NCI-H2107 treated with DMSO at 0.1 percent for 48 hours (cell line): ENCODE measurements at regions not wholly inside any gene's neighbourhood (a gene's known extent, or its start where the extent isn't known, plus 50 kb on each side); places are given as distances from the start of the nearest gene placed in this dataset.
"Not testable (repeated sequence)": the region's sequence is repeated elsewhere in the genome, so short reads cannot be mapped to it uniquely, and the experiment has no call there.

Experiments used
- DNase-seq: peaks from one replicate; lab custom pipeline; 2025; ENCODE audit not compliant: unreplicated experiment; lab: John Stamatoyannopoulos, UW

GRCh38 chr1:58256041-58256440 lies 290.5 kb downstream of the OMA1 start:
- no peak for DNase-seq

- no peak for DNase-seq
Measured at GRCh38 chr1:58255192-58255591, 291.3 kb downstream of the OMA1 start.

DNA sequence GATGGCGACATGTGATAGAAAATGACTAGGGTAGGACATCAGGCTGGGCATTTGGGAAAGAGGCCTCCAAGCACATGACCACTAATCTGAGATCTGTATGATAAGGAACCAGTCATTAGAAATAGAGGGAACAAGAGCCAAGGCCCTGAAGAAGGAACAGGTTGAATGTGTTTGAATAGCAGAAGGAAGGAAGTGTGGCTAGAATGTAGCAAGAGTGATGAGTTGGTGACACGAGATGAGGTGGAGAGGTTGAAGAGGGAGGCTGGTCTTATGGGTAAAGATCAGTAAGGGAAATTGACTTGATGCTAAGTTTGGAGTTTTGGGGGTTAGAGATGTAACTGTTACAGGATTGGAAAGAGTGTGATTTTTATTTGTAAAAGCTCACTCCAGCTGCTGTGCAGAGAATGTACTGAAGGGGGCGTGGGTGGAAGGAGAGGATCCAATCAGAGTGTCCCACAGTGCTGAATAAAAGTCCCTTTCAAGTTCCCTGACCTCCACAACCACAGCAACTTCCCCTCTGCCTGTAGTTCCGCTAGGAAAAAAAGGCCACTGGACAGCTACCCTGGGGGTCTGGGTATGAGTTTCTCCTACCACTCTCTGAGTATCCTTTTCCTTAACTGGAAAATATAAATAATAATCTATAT lies 295.0 kb downstream of the OMA1 start:
- DNase-seq, result no peak

DNA sequence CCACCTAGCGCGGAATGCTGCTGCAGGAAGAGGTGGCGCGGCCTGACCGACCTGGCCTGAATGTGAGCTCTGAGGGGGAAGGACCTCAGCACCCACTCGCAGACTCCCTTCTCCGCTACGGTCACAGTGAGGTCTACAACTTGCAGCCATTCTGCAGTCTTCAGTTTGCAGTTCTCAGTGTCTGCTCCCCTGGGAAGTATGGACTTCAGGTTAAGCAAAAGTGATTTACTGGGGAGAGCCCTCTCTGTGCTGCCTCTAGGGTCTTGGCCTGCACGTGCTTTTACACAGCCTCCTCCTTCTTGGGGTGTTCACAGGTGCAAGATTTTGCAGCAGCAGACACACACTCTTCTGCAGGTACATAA lies 296.0 kb downstream of the OMA1 start:
- DNase-seq, result no peak

DNA sequence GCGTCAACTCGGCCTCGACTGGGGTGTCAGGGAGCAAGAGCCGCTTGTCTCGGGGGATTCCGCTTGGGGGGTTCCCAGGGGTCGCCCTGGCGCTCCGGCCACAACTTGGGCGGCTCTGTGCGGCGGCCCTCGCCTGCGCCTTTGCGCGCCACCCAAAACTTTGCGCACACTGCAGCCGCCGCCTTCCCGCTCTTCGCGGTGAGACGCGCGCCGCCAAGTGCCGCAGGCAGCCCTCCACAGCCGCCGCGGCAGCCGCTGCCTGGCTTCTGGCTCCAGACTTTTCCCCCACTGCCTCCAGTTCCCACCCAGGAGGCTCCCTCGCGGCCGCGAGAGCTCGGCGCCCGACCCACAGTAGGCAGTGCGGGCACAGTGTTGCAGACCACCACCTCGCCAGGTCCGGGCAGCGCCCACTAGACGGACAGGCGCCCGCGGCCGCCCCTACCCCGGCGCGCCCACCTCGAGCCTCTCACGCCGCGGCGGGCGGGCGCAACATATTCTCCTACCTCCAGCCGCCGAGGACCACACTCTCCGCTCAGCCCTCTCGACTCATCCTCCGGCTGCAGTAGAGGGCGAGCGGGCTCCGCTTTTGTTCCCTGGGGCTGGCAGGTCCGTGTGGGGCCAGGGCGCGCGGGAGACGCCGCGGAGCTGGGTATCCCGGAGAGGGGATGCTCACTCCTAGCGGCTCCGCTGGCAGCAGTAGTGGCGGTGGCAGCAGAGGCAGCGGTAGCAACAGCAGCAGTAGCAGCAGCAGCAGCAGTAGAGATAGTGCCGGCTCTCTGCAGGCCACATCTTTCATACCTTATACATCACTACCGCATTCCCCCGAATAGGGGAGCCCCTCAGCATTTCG lies 296.6 kb downstream of the OMA1 start:
- DNase-seq, result peak; percentile 11

- no peak for DNase-seq
Measured at GRCh38 chr1:58249388-58249736, 297.2 kb downstream of the OMA1 start.

- DNase-seq, result no peak
Measured at GRCh38 chr1:58248791-58249190, 297.7 kb downstream of the OMA1 start.

- DNase-seq, result no peak
Measured at GRCh38 chr1:58248072-58248471, 298.5 kb downstream of the OMA1 start.

- DNase-seq, result no peak
Measured at GRCh38 chr1:58246549-58246948, 300.0 kb downstream of the OMA1 start.

DNA sequence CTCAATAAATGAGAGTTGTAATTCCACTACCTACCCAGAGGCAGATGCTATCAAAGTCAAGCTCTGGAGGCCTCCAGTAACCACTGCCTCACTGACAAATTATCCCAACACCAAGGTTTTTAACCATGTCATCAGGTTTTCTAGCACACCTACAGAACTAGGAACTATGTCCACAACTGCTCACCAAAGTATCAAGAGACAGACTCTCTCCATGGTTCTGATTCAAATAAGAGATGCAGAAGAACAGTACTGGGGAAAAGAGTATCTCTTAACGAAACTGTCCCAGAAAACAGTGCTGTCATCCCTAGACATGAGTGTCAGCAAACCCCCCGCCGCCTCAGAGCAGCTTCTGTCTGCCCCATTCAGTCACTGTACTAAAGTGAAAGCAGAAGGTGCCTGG lies 301.7 kb downstream of the OMA1 start:
- DNase-seq, result no peak

- DNase-seq, result no peak
Measured at GRCh38 chr1:58238846-58239245, 307.7 kb downstream of the OMA1 start.

GRCh38 chr1:58233729-58234128 lies 312.8 kb downstream of the OMA1 start:
- no peak for DNase-seq

DNA sequence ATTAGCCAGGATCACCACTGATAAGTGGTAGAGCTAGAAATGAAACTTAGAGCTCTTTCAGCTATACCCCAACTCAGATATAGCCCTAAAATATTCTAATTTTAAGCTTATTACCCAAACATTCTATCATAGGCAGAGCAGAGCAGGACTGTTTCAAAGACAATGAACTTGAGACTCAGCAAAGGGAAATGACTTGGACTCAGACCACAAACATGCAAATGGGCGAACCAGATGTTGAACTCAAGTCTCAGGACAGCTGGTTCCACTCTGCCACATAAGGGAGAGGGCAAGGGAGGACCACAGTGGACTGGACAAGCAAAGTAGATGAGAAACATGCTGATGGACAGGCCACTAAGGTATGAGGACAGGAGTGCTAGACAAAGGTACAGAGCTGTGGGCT lies 315.3 kb downstream of the OMA1 start:
- DNase-seq, result no peak

DNA sequence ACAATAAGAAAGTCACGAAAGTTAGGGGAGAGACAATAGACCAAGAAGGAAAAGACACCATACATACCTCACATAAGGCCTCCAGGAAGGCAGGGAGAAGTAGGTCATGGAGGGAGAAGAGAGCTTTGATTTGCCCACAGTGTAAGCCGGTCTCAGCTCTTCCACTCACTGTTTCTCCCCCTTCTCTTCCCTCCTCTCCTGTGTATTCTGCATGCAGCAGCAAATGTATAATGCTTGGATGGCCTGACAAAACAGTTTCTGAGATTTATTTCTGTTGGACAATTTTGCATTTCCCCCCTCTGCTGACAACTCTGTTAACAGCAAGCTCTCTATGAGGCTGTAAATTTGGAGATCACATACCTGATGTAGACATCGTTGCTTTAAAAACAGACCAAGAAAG lies 318.9 kb downstream of the OMA1 start:
- DNase-seq, result no peak

- DNase-seq, result no peak
Measured at GRCh38 chr1:58223522-58223921, 323.0 kb downstream of the OMA1 start.

DNA sequence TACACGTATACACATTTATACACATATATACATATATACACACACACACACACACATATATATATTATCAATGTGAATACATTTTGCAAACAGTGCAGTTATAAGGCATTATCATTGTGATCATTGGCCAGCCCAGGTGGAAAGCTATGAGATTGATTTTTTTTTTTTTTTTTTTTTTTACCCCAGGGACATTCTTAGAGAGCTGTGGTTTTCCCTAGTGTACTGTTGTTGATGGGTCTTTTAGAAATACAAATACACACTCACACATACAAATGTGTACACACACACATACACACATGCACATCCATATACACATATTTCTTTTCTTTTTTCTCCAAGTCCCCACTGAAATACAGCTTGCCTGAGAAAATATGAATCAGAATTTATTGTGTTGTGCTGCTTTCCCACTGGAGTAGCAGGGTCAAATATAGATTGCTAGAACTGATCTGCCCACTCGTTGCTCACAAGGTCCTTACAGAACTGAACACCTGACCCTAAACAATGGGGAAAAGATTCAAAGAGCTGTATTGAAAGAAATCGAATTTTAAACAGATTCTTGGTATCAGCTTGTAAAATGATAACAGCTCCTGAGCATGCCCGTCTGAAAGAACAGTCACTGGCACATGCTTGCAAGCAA lies 325.6 kb downstream of the OMA1 start:
- DNase-seq, result peak; percentile 56

- not testable (repeated sequence) for DNase-seq
Measured at GRCh38 chr1:58216169-58216568, 330.4 kb downstream of the OMA1 start.

DNA sequence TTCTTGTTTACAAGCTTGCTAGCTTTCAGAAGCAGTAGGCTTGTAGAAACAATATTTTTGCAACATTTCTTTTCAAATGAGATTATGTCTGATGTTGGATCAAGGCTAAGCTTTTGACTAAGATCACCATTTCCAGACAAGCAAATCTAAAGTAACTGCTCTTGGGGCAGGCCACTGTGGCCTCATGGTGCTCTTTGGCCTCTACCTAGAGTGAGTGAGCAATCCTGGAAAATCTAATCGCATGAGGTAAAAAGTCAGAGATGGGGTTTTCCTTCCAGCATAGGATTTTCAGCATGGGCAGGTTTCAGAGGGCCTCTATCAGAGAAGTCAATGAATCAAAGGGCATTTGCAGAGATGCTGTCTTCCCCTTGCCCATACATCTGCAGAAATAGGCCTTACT lies 331.9 kb downstream of the OMA1 start:
- DNase-seq, result no peak

GRCh38 chr1:58211869-58212268 lies 334.7 kb downstream of the OMA1 start:
- DNase-seq, result no peak

DNA sequence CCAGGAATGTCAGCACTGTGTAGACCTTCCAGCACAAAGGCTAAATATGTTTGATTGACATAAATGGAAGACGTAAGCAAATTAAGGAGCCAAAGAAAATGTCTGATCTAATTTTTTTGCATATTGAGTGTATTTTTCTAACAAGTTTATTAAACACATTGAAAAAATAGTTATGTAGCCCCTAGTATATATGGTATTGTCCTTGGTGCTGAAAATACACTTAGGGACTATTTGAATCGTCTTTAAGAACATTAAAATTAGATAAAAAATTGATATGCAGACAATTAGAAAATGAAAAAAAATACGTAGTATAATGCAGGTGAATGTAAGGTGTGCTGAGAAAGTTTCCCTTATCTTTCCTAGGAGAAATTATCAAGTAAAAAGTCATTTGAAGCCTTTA lies 337.0 kb downstream of the OMA1 start:
- DNase-seq, result no peak

DNA sequence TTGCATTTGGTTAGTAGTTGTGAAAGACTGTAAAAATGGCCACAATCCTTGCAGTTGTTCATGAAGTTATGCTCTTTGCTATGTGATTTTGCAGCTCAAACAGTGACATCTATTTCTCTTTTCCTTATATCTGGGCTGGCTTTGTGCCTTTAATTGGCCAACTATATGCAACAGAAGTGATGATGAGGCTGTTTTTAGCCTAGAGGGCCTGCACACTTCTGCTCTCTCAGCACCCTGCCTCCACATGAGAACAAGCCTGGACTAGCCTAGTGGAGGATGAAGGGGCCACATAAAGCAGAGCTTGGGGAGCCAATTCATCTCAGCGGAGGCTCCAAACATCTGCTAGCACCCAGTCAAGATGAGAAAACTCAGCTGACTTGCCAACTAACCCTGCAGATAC lies 339.8 kb downstream of the OMA1 start:
- no peak for DNase-seq

- no peak for DNase-seq
Measured at GRCh38 chr1:58204284-58204683, 342.2 kb downstream of the OMA1 start.
